ENCODE measurements at regions not wholly inside any gene's neighbourhood (a gene's known extent, or its start where the extent isn't known, plus 50 kb on each side); places are given as distances from the start of the nearest gene placed in this dataset.

- TF ChIP-seq CTCF (conservative IDR thresholded peaks at IDR 0.05; ENCODE audit: low read length) = no peak
- TF ChIP-seq EZH2phosphoT487 (IDR thresholded peaks at IDR 0.05; ENCODE audit: borderline replicate concordance, low read depth, low read length) = no peak
Measured at GRCh38 chr9:33682551-33682950, 112.8 kb upstream of the PRSS3 start.
